HUES48 (cell line): ENCODE measurements at regions not wholly inside any gene's neighbourhood (a gene's known extent, or its start where the extent isn't known, plus 50 kb on each side); places are given as distances from the start of the nearest gene placed in this dataset.
A peak's percentile ranks its signal among the peaks of the same experiment; 100 is the strongest.
"Not testable (repeated sequence)": the region's sequence is repeated elsewhere in the genome, so short reads cannot be mapped to it uniquely, and the experiment has no call there.

Experiments
- H3K27ac ChIP-seq: one replicate; pipeline ENCODE4 v1.7.0; 2013; ENCODE audit warnings: low read depth, low read length, inconsistent platforms
- H3K27me3 ChIP-seq: 2 replicates; pipeline ENCODE4 v1.6.1; 2013; ENCODE audit warnings: mild to moderate bottlenecking, low read length; ENCODE audit not compliant: control insufficient read depth, insufficient read depth
- H3K36me3 ChIP-seq: 2 replicates; pipeline ENCODE4 v1.6.1; 2013; ENCODE audit warnings: low read length; ENCODE audit not compliant: control insufficient read depth, insufficient read depth
- H3K4me1 ChIP-seq: 2 replicates; pipeline ENCODE4 v1.6.1; 2013; ENCODE audit warnings: mild to moderate bottlenecking, low read length; ENCODE audit not compliant: control insufficient read depth, insufficient read depth
- H3K4me3 ChIP-seq: 2 replicates; pipeline ENCODE4 v1.5.1; 2013; ENCODE audit warnings: mild to moderate bottlenecking, low read depth, low read length
- H3K9ac ChIP-seq: 2 replicates; pipeline ENCODE4 v1.6.1; 2013; ENCODE audit warnings: mild to moderate bottlenecking, low read depth, low read length, moderate library complexity
- H3K9me3 ChIP-seq: 2 replicates; pipeline ENCODE4 v1.6.1; 2013; ENCODE audit warnings: low read length; ENCODE audit not compliant: control insufficient read depth, insufficient read depth

- Histone ChIP-seq H3K4me1 (peaks cover 8% of the 10 kb centered on the region), H3K9me3 (no peaks in the 10 kb centered on the region), H3K4me3 (no peak overlapping the region), H3K27me3 (no peaks in the 10 kb centered on the region), H3K9ac (no peak overlapping the region), H3K27ac (no peak overlapping the region), H3K36me3 (no peaks in the 10 kb centered on the region)
Observed at GRCh38 chr1:201731142-201731541, 97.8 kb upstream of the IPO9 start.

- H3K27ac ChIP-seq: no peak overlapping the region
- no peaks in the 10 kb centered on the region for H3K27me3 ChIP-seq
- H3K4me3 ChIP-seq: no peak overlapping the region
- H3K4me1 ChIP-seq: peaks cover 12% of the 10 kb centered on the region
- no peaks in the 10 kb centered on the region for H3K36me3 ChIP-seq
- H3K9ac ChIP-seq: no peak overlapping the region
- H3K9me3 ChIP-seq: no peaks in the 10 kb centered on the region
Observed at GRCh38 chr1:201731592-201731991, 97.4 kb upstream of the IPO9 start.

- no peak overlapping the region for H3K4me3 ChIP-seq
- peaks cover 20% of the 10 kb centered on the region for H3K4me1 ChIP-seq
- H3K27ac ChIP-seq: no peak overlapping the region
- H3K9me3 ChIP-seq: no peaks in the 10 kb centered on the region
- no peaks in the 10 kb centered on the region for H3K36me3 ChIP-seq
- no peak overlapping the region for H3K9ac ChIP-seq
- H3K27me3 ChIP-seq: no peaks in the 10 kb centered on the region
Observed at GRCh38 chr1:201732351-201732750, 96.6 kb upstream of the IPO9 start.

GRCh38 chr1:201734221-201734620 lies 94.7 kb upstream of the IPO9 start:
- not testable (repeated sequence) for H3K27me3 ChIP-seq, H3K27ac ChIP-seq, H3K9me3 ChIP-seq, H3K36me3 ChIP-seq, H3K9ac ChIP-seq, H3K4me3 ChIP-seq
- H3K4me1 ChIP-seq: peaks cover 38% of the 10 kb centered on the region

GRCh38 chr1:201734786-201735185 lies 94.2 kb upstream of the IPO9 start:
- Histone ChIP-seq H3K9me3 (no peaks in the 10 kb centered on the region), H3K27me3 (peaks cover 3% of the 10 kb centered on the region; the same call in 1 of the 2 replicates), H3K36me3 (no peaks in the 10 kb centered on the region), H3K4me3 (no peak overlapping the region), H3K4me1 (peaks cover 38% of the 10 kb centered on the region), H3K9ac (no peak overlapping the region), H3K27ac (no peak overlapping the region)

- Histone ChIP-seq H3K36me3 (no peaks in the 10 kb centered on the region), H3K9ac (no peak overlapping the region), H3K4me1 (peaks cover 47% of the 10 kb centered on the region), H3K27me3 (peaks cover 3% of the 10 kb centered on the region; the same call in 1 of the 2 replicates), H3K9me3 (no peaks in the 10 kb centered on the region), H3K27ac (peak overlapping the region; percentile 96), H3K4me3 (no peak overlapping the region)
Observed at GRCh38 chr1:201736707-201737320, 92.1 kb upstream of the IPO9 start.

GRCh38 chr1:201737352-201738060 lies 91.5 kb upstream of the IPO9 start:
- no peaks in the 10 kb centered on the region for H3K36me3 ChIP-seq
- H3K4me3 ChIP-seq: no peak overlapping the region
- no peak overlapping the region for H3K9ac ChIP-seq
- peak overlapping the region; percentile 96 for H3K27ac ChIP-seq
- peaks cover 54% of the 10 kb centered on the region for H3K4me1 ChIP-seq
- no peaks in the 10 kb centered on the region for H3K9me3 ChIP-seq
- H3K27me3 ChIP-seq: peaks cover 3% of the 10 kb centered on the region; the same call in 1 of the 2 replicates

GRCh38 chr1:201739080-201739479 lies 89.9 kb upstream of the IPO9 start:
- Histone ChIP-seq H3K4me1 (peaks cover 56% of the 10 kb centered on the region), H3K4me3 (peak overlapping the region; percentile 75), H3K27me3 (peaks cover 3% of the 10 kb centered on the region; the same call in 1 of the 2 replicates), H3K27ac (peak overlapping the region; percentile 64), H3K9me3 (no peaks in the 10 kb centered on the region), H3K36me3 (no peaks in the 10 kb centered on the region), H3K9ac (peak overlapping the region; percentile 2; the same call in 1 of the 2 replicates)

- H3K9ac ChIP-seq: peak overlapping the region; percentile 2; the same call in 1 of the 2 replicates
- peak overlapping the region; percentile 64 for H3K27ac ChIP-seq
- peaks cover 56% of the 10 kb centered on the region for H3K4me1 ChIP-seq
- H3K27me3 ChIP-seq: peaks cover 3% of the 10 kb centered on the region; the same call in 1 of the 2 replicates
- H3K4me3 ChIP-seq: peak overlapping the region; percentile 75
- no peaks in the 10 kb centered on the region for H3K36me3 ChIP-seq
- no peaks in the 10 kb centered on the region for H3K9me3 ChIP-seq
Observed at GRCh38 chr1:201739492-201740085, 89.4 kb upstream of the IPO9 start.

GRCh38 chr1:201740086-201740541 lies 88.8 kb upstream of the IPO9 start:
- Histone ChIP-seq H3K27me3 (peaks cover 3% of the 10 kb centered on the region; the same call in 1 of the 2 replicates), H3K4me1 (peaks cover 56% of the 10 kb centered on the region), H3K9me3 (no peaks in the 10 kb centered on the region), H3K36me3 (no peaks in the 10 kb centered on the region), H3K9ac (peak overlapping the region; percentile 2), H3K27ac (peak overlapping the region; percentile 64), H3K4me3 (peak overlapping the region; percentile 75)

- H3K4me1 ChIP-seq: peaks cover 53% of the 10 kb centered on the region
- H3K36me3 ChIP-seq: no peaks in the 10 kb centered on the region
- no peaks in the 10 kb centered on the region for H3K9me3 ChIP-seq
- H3K4me3 ChIP-seq: peak overlapping the region; percentile 75
- peak overlapping the region; percentile 64 for H3K27ac ChIP-seq
- H3K27me3 ChIP-seq: peaks cover 3% of the 10 kb centered on the region; the same call in 1 of the 2 replicates
- H3K9ac ChIP-seq: peak overlapping the region; percentile 2; the same call in 1 of the 2 replicates
Observed at GRCh38 chr1:201740670-201741111, 88.3 kb upstream of the IPO9 start.
